ENCODE measurements at regions not wholly inside any gene's neighbourhood (a gene's known extent, or its start where the extent isn't known, plus 50 kb on each side); places are given as distances from the start of the nearest gene placed in this dataset.

DNA sequence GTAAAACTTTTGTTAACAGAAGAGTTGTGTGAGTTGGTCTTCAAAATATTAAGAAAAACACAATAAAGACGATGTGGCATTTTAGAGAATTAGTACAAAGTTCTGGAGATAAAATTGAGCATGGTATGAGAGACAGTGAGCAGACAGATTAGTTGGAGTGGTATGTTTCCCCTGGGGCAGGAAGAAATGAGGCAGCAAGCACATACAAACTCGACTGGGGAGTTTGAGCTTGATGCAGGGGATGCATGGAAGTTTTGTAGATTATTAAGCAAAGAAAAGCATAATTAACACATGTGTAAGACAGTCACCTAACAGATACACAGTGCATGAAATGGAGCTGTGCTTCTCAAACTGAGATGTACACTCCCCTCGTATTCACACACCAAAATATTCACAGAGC lies 58.1 kb upstream of the IL2 start:
- Histone ChIP-seq H3K36me3 (replicated peaks) (no peaks in the 10 kb centered on the region), H3K27ac (no peak overlapping the region), H3K27me3 (replicated peaks) (peaks cover 2% of the 10 kb centered on the region), H3K4me3 (ENCODE audit: low read depth, low read length) (no peak overlapping the region)
- TF ChIP-seq, protein P1, sequence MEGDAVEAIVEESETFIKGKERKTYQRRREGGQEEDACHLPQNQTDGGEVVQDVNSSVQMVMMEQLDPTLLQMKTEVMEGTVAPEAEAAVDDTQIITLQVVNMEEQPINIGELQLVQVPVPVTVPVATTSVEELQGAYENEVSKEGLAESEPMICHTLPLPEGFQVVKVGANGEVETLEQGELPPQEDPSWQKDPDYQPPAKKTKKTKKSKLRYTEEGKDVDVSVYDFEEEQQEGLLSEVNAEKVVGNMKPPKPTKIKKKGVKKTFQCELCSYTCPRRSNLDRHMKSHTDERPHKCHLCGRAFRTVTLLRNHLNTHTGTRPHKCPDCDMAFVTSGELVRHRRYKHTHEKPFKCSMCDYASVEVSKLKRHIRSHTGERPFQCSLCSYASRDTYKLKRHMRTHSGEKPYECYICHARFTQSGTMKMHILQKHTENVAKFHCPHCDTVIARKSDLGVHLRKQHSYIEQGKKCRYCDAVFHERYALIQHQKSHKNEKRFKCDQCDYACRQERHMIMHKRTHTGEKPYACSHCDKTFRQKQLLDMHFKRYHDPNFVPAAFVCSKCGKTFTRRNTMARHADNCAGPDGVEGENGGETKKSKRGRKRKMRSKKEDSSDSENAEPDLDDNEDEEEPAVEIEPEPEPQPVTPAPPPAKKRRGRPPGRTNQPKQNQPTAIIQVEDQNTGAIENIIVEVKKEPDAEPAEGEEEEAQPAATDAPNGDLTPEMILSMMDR (IDR thresholded peaks at IDR 0.05; ENCODE audit: low read depth, low read length, missing control alignments), result no peak
- in situ Hi-C loops (cut with HindIII; ENCODE audit: low pct_ligation_motif_present, low sequenced_read_pairs), result no loop called here
- no peak for DNase-seq

GRCh38 chr4:122512430-122512829 lies 55.9 kb upstream of the IL2 start:
- Histone ChIP-seq H3K36me3 (replicated peaks) (no peaks in the 10 kb centered on the region), H3K4me3 (ENCODE audit: low read depth, low read length) (no peak overlapping the region), H3K27me3 (replicated peaks) (peaks cover 2% of the 10 kb centered on the region), H3K27ac (no peak overlapping the region)
- TF ChIP-seq, protein P1 (IDR thresholded peaks at IDR 0.05; ENCODE audit: low read depth, low read length, missing control alignments), result no peak
- DNase-seq, result no peak
- in situ Hi-C loops (cut with HindIII; ENCODE audit: low pct_ligation_motif_present, low sequenced_read_pairs), result no loop called here

GRCh38 chr4:122508083-122508482 lies 51.6 kb upstream of the IL2 start:
- DNase-seq, result no peak

More at GRCh38 chr4:122508083-122508482, 51.6 kb upstream of the IL2 start:
- H3K4me3 ChIP-seq (ENCODE audit: low read depth, low read length), result no peak overlapping the region
- no peaks in the 10 kb centered on the region for H3K27me3 ChIP-seq (replicated peaks)
- H3K36me3 ChIP-seq (replicated peaks), result no peaks in the 10 kb centered on the region
- in situ Hi-C loops (cut with HindIII; ENCODE audit: low pct_ligation_motif_present, low sequenced_read_pairs), result no loop called here
- TF ChIP-seq, protein P1 (IDR thresholded peaks at IDR 0.05; ENCODE audit: low read depth, low read length, missing control alignments), result no peak
- H3K27ac ChIP-seq, result no peak overlapping the region
